ENCODE measurements at regions not wholly inside any gene's neighbourhood (a gene's known extent, or its start where the extent isn't known, plus 50 kb on each side); places are given as distances from the start of the nearest gene placed in this dataset.
"Not testable (repeated sequence)": the region's sequence is repeated elsewhere in the genome, so short reads cannot be mapped to it uniquely, and the experiment has no call there.

GRCh38 chr13:59230484-59231264, 933.1 kb downstream of the DIAPH3 start:
- no peak for DNase-seq (ENCODE audit: low read depth)

GRCh38 chr13:59236309-59236919, 927.3 kb downstream of the DIAPH3 start:
- DNase-seq (ENCODE audit: low read depth) = no peak

GRCh38 chr13:59236944-59237343, 926.8 kb downstream of the DIAPH3 start:
- no peak for DNase-seq (ENCODE audit: low read depth)

GRCh38 chr13:59247171-59247570, 916.6 kb downstream of the DIAPH3 start:
- DNase-seq (ENCODE audit: low read depth) = no peak

GRCh38 chr13:59250336-59251189, 913.2 kb downstream of the DIAPH3 start:
- DNase-seq (ENCODE audit: low read depth) = no peak

GRCh38 chr13:59259165-59260000, 904.3 kb downstream of the DIAPH3 start:
- DNase-seq (ENCODE audit: low read depth) = no peak

- DNase-seq (ENCODE audit: low read depth) = no peak
Measured at GRCh38 chr13:59261928-59262488, 901.7 kb downstream of the DIAPH3 start.

- no peak for DNase-seq (ENCODE audit: low read depth)
Measured at GRCh38 chr13:59263531-59263930, 900.2 kb downstream of the DIAPH3 start.

GRCh38 chr13:59266478-59267063, 897.2 kb downstream of the DIAPH3 start:
- DNase-seq (ENCODE audit: low read depth) = no peak

GRCh38 chr13:59269476-59269875, 894.3 kb downstream of the DIAPH3 start:
- DNase-seq (ENCODE audit: low read depth) = no peak

- no peak for DNase-seq (ENCODE audit: low read depth)
Measured at GRCh38 chr13:59270327-59270726, 893.4 kb downstream of the DIAPH3 start.

GRCh38 chr13:59274958-59275727, 888.6 kb downstream of the DIAPH3 start:
- no peak for DNase-seq (ENCODE audit: low read depth)

- DNase-seq (ENCODE audit: low read depth) = no peak
Measured at GRCh38 chr13:59276436-59276835, 887.3 kb downstream of the DIAPH3 start.

- DNase-seq (ENCODE audit: low read depth) = no peak
Measured at GRCh38 chr13:59277106-59277505, 886.6 kb downstream of the DIAPH3 start.

GRCh38 chr13:59279028-59279427, 884.7 kb downstream of the DIAPH3 start:
- no peak for DNase-seq (ENCODE audit: low read depth)

- DNase-seq (ENCODE audit: low read depth) = no peak
Measured at GRCh38 chr13:59279576-59279975, 884.2 kb downstream of the DIAPH3 start.

GRCh38 chr13:59280297-59280696, 883.4 kb downstream of the DIAPH3 start:
- no peak for DNase-seq (ENCODE audit: low read depth)

GRCh38 chr13:59281453-59281852, 882.3 kb downstream of the DIAPH3 start:
- no peak for DNase-seq (ENCODE audit: low read depth)

- not testable (repeated sequence) for DNase-seq (ENCODE audit: low read depth)
Measured at GRCh38 chr13:59292240-59292639, 871.5 kb downstream of the DIAPH3 start.

GRCh38 chr13:59299584-59299983, 864.1 kb downstream of the DIAPH3 start:
- no peak for DNase-seq (ENCODE audit: low read depth)
